ENCODE measurements at regions not wholly inside any gene's neighbourhood (a gene's known extent, or its start where the extent isn't known, plus 50 kb on each side); places are given as distances from the start of the nearest gene placed in this dataset.

DNA sequence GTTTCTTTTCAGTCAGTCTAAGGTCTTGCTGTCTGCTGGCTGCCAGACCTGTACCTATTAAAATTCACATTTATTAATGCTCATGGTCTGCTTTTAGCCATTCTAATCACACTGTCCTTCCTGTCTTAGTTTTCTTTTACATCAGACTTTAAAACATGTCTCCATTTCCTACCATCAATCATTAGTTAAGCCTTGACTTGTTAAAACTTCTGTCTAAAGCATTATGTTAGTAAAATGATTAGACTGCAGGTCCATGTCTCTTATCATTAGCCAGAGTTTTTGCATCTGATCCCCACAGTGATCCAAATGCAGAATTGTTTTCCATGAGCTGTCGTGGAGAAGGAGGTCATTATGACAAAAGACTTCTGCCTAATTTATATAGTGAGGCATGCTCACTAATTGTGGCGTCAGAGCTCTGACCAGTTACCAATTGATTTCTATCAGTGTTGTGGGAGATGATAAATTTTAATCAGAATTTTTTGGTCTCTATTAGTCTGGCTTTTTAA is 226.5 kb downstream of the DKK1 start:
- Histone ChIP-seq H3K18ac (ENCODE audit: insufficient read length, low read depth, low read length) (no peak overlapping the region), H3K27ac (ENCODE audit: insufficient read length, low read depth, low read length) (no peak overlapping the region), H3K4me2 (ENCODE audit: insufficient read depth, insufficient read length, low read length) (no peak overlapping the region), H4K20me1 (ENCODE audit: control insufficient read depth, insufficient read depth, insufficient read length) (no peaks in the 10 kb centered on the region), H3K4me1 (ENCODE audit: insufficient read depth, low read length) (no peaks in the 10 kb centered on the region), H2AK5ac (ENCODE audit: insufficient read length, low read length) (no peak overlapping the region), H3K27me3 (ENCODE audit: insufficient read depth, low read length) (no peaks in the 10 kb centered on the region), H3K9ac (ENCODE audit: extremely low read depth, insufficient read length, low read length) (no peak overlapping the region), H4K91ac (ENCODE audit: insufficient read length, low read depth, low read length) (no peak overlapping the region), H2BK20ac (ENCODE audit: low read depth, low read length, poor library complexity, severe bottlenecking) (no peak overlapping the region), H3K9me3 (ENCODE audit: control insufficient read depth, low read depth, low read length) (no peaks in the 10 kb centered on the region), H3K56ac (ENCODE audit: insufficient read length, low read depth, low read length) (no peak overlapping the region), H3K14ac (ENCODE audit: insufficient read depth, low read length) (no peak overlapping the region), H3K79me2 (ENCODE audit: insufficient read depth, low read length) (no peaks in the 10 kb centered on the region), H3T11ph (ENCODE audit: low read length) (no peak overlapping the region), H2AFZ (ENCODE audit: low read length) (no peak overlapping the region), H2BK120ac (ENCODE audit: low read depth, low read length, poor library complexity, severe bottlenecking) (no peak overlapping the region), H2BK5ac (ENCODE audit: insufficient read length, low read length) (no peak overlapping the region), H2BK12ac (ENCODE audit: insufficient read length, low read depth, low read length) (no peak overlapping the region), H3K23ac (ENCODE audit: insufficient read length, low read depth, low read length) (no peak overlapping the region), H2BK15ac (ENCODE audit: low read depth, low read length) (no peak overlapping the region), H3K4ac (ENCODE audit: low read depth, low read length) (no peak overlapping the region), H4K5ac (ENCODE audit: insufficient read length, low read depth, low read length) (no peak overlapping the region), H4K8ac (replicated peaks; ENCODE audit: insufficient read length, low read depth, low read length) (no peak overlapping the region), H3K23me2 (ENCODE audit: insufficient read length, low read depth, low read length, poor library complexity, severe bottlenecking) (no peaks in the 10 kb centered on the region), H3K79me1 (ENCODE audit: insufficient read depth, low read depth, low read length, poor library complexity, severe bottlenecking) (no peaks in the 10 kb centered on the region)
- DNase-seq, result no peak
- no CpG with 5 or more reads among the region's 2 CpGs for WGBS (ENCODE audit: extremely low coverage, insufficient read length, low lambda C conversion rate)
- H3K4me1 Mint-ChIP-seq, result peaks cover 0 to 6% of the 10 kb centered on the region in 2 experiments; a peak in 3 of 4 replicates
- TF ChIP-seq, protein P1, sequence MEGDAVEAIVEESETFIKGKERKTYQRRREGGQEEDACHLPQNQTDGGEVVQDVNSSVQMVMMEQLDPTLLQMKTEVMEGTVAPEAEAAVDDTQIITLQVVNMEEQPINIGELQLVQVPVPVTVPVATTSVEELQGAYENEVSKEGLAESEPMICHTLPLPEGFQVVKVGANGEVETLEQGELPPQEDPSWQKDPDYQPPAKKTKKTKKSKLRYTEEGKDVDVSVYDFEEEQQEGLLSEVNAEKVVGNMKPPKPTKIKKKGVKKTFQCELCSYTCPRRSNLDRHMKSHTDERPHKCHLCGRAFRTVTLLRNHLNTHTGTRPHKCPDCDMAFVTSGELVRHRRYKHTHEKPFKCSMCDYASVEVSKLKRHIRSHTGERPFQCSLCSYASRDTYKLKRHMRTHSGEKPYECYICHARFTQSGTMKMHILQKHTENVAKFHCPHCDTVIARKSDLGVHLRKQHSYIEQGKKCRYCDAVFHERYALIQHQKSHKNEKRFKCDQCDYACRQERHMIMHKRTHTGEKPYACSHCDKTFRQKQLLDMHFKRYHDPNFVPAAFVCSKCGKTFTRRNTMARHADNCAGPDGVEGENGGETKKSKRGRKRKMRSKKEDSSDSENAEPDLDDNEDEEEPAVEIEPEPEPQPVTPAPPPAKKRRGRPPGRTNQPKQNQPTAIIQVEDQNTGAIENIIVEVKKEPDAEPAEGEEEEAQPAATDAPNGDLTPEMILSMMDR (conservative IDR thresholded peaks at IDR 0.05), result no peak
- no peaks in the 10 kb centered on the region for H3K27me3 Mint-ChIP-seq (ENCODE audit: low read depth)
- H3K36me3 Mint-ChIP-seq (ENCODE audit: insufficient read depth in 1 of 3, low read depth in 3 of 3), result no peaks in the 10 kb centered on the region
- no peak overlapping the region for H3K27ac Mint-ChIP-seq
- no peaks in the 10 kb centered on the region; a peak in 1 of 5 replicates for H3K9me3 Mint-ChIP-seq
- H3K4me3 Mint-ChIP-seq, result no peak overlapping the region
